Ovary (tissue), 3 donors: ENCODE measurements at regions not wholly inside any gene's neighbourhood (a gene's known extent, or its start where the extent isn't known, plus 50 kb on each side); places are given as distances from the start of the nearest gene placed in this dataset.

Experiments
- CTCF ChIP-seq, 3 donors: fragments of 450-650 bp in 2 of 3; fragments of 200-600 bp in 1 of 3; IDR thresholded peaks; one replicate each; pipeline versions ENCODE4 v1.5.1 to v1.8.0; 2016 to 2022; ENCODE audit warnings: antibody characterized with exemption in 3 of 3, mild to moderate bottlenecking in 1 of 3
- POLR2A ChIP-seq: fragments of 450-650 bp; IDR thresholded peaks from one replicate; pipeline ENCODE4 v1.6.1; 2017; ENCODE audit warnings: antibody characterized with exemption, mild to moderate bottlenecking, moderate library complexity
- donor health status: DM: no; HTN: no; CAD: no.

GRCh38 chr10:52502237-52502636 is 188.2 kb downstream of the DKK1 start:
- TF ChIP-seq CTCF (IDR thresholded peaks at IDR 0.05) (no peak), POLR2A (no peak)
